ENCODE measurements at regions not wholly inside any gene's neighbourhood (a gene's known extent, or its start where the extent isn't known, plus 50 kb on each side); places are given as distances from the start of the nearest gene placed in this dataset.

DNA sequence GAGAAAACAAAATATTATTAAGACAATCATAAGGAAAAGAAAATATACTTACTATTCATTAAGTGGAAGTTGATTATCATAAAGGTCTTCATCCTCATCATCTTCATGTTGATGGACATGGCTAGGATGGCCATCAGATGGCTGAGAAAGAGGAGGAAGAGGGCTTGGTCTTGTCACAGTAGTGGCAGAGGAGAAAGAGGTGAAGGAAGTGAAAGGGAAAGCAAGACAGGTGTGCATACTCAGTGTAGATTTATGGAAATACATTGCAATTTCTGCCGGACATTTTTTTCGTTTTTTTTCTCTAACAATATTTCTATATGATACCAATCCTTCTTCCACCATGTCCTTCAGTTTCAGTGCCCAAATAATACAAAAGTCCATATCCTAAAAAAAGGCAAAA, 1409.8 kb downstream of the PCDH7 start:
- no peaks in the 10 kb centered on the region for H3K27me3 ChIP-seq (ENCODE audit: control insufficient read depth, insufficient read depth, low read length)
- H3K27ac ChIP-seq (ENCODE audit: low read length) = no peak overlapping the region
- Mint-ChIP-seq H3K4me1 (no peaks in the 10 kb centered on the region), H3K4me3 (no peak overlapping the region), H3K9me3 (peaks cover 9 to 12% of the 10 kb centered on the region in 2 donors), H3K36me3 (peaks cover 9% of the 10 kb centered on the region), H3K27me3 (ENCODE audit: low read depth in 2 of 2) (no peaks in the 10 kb centered on the region), H3K27ac (no peak overlapping the region)
- intact Hi-C loops (cut with micrococcal nuclease) = no loop called here
- no peaks in the 10 kb centered on the region for H3K36me3 ChIP-seq (ENCODE audit: control insufficient read depth, insufficient read depth, low read length)
- H3K4me1 ChIP-seq (ENCODE audit: control insufficient read depth, insufficient read depth, low read length) = no peaks in the 10 kb centered on the region
- H3K4me3 ChIP-seq (ENCODE audit: low read length) = no peak overlapping the region
- TF ChIP-seq, protein P1, sequence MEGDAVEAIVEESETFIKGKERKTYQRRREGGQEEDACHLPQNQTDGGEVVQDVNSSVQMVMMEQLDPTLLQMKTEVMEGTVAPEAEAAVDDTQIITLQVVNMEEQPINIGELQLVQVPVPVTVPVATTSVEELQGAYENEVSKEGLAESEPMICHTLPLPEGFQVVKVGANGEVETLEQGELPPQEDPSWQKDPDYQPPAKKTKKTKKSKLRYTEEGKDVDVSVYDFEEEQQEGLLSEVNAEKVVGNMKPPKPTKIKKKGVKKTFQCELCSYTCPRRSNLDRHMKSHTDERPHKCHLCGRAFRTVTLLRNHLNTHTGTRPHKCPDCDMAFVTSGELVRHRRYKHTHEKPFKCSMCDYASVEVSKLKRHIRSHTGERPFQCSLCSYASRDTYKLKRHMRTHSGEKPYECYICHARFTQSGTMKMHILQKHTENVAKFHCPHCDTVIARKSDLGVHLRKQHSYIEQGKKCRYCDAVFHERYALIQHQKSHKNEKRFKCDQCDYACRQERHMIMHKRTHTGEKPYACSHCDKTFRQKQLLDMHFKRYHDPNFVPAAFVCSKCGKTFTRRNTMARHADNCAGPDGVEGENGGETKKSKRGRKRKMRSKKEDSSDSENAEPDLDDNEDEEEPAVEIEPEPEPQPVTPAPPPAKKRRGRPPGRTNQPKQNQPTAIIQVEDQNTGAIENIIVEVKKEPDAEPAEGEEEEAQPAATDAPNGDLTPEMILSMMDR (IDR thresholded peaks at IDR 0.05) = no peak
- no peak for ATAC-seq
- WGBS (ENCODE audit: insufficient coverage) = 90% methylated on average over 2 of the region's 2 CpGs
- DNase-seq = no peak
- no peaks in the 10 kb centered on the region for H3K9me3 ChIP-seq (ENCODE audit: control insufficient read depth, insufficient read depth, low read length)

DNA sequence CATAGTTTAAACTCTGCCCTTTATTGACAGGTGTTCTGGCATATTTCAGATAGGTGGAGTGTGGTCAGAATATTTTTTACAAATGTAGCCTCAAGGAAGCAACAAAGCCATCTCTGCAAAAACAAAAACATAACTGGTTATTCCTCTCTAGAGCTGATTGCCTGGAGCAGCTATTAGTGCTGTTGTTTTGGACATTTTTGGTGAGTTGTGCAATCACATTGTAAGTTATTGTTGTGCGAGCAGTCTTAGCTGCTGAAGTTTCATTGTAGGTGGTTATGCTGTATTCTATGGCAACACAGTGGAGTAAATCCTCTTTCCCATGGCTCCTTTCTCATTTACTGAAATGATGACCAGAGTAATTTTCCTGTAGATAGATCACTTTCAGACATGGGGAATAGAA, 1413.0 kb downstream of the PCDH7 start:
- Mint-ChIP-seq H3K27ac (no peak overlapping the region), H3K36me3 (peaks cover 3% of the 10 kb centered on the region), H3K4me1 (no peaks in the 10 kb centered on the region), H3K4me3 (no peak overlapping the region), H3K27me3 (ENCODE audit: low read depth in 2 of 2) (no peaks in the 10 kb centered on the region), H3K9me3 (peaks cover 11 to 19% of the 10 kb centered on the region in 2 donors)
- intact Hi-C loops (cut with micrococcal nuclease) = no loop called here
- WGBS (ENCODE audit: insufficient coverage) = 89% methylated on average over 1 of the region's 1 CpG
- Histone ChIP-seq H3K27me3 (ENCODE audit: control insufficient read depth, insufficient read depth, low read length) (no peaks in the 10 kb centered on the region), H3K4me3 (ENCODE audit: low read length) (no peak overlapping the region), H3K9me3 (ENCODE audit: control insufficient read depth, insufficient read depth, low read length) (no peaks in the 10 kb centered on the region), H3K4me1 (ENCODE audit: control insufficient read depth, insufficient read depth, low read length) (no peaks in the 10 kb centered on the region), H3K36me3 (ENCODE audit: control insufficient read depth, insufficient read depth, low read length) (no peaks in the 10 kb centered on the region), H3K27ac (ENCODE audit: low read length) (no peak overlapping the region)
- DNase-seq = no peak
- no peak for ATAC-seq
- TF ChIP-seq, protein P1 (IDR thresholded peaks at IDR 0.05) = no peak

DNA sequence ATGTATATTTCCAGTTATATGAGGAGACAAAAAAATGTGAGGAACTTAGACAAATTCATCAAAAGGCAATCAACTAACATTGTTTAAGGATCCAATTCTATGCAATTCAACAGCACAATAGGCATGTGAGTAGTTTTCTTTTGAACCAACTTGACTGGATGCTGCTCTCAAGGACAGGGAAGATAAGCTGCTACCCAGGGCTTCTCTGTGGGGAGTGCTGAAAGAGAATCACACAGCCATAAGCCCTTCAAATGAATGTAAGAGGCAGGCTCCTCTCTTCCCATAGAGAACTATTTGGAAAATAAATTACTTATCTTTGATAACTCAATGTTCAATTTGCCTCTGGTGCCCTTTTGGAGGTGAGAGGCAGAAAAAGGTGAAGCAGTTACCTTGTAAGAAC, 1413.6 kb downstream of the PCDH7 start:
- no peaks in the 10 kb centered on the region for H3K27me3 ChIP-seq (ENCODE audit: control insufficient read depth, insufficient read depth, low read length)
- ATAC-seq (no peak), DNase-seq (no peak)
- H3K36me3 ChIP-seq (ENCODE audit: control insufficient read depth, insufficient read depth, low read length) = no peaks in the 10 kb centered on the region
- intact Hi-C loops (cut with micrococcal nuclease) = no loop called here
- H3K36me3 Mint-ChIP-seq = no peaks in the 10 kb centered on the region
- TF ChIP-seq, protein P1 (IDR thresholded peaks at IDR 0.05) = no peak
- no peaks in the 10 kb centered on the region for H3K9me3 ChIP-seq (ENCODE audit: control insufficient read depth, insufficient read depth, low read length)
- no peaks in the 10 kb centered on the region for H3K4me1 ChIP-seq (ENCODE audit: control insufficient read depth, insufficient read depth, low read length)
- no peak overlapping the region for H3K27ac Mint-ChIP-seq
- no peaks in the 10 kb centered on the region for H3K4me1 Mint-ChIP-seq
- H3K9me3 Mint-ChIP-seq = peaks cover 12 to 19% of the 10 kb centered on the region in 2 donors
- H3K27ac ChIP-seq (ENCODE audit: low read length) = no peak overlapping the region
- no peaks in the 10 kb centered on the region for H3K27me3 Mint-ChIP-seq (ENCODE audit: low read depth in 2 of 2)
- H3K4me3 ChIP-seq (ENCODE audit: low read length) = no peak overlapping the region
- no peak overlapping the region for H3K4me3 Mint-ChIP-seq

DNA sequence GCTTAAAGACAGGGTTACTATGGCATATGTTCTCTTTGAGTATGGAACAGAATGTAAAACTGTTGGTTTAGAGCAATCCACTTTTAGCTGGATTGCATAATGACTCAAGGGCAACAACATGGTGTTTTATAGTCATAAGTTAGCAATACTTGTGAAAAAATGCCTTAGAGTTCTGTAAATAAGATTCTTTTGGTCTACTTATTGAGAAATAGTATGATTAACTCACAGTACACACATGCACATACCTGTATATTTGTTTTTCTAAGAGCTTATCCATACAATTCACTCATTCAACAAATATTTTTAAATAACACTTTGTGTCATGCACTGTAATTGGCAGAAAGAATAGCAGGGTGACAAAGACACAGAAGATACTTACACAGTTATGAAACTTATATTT, 1415.5 kb downstream of the PCDH7 start:
- H3K4me1 Mint-ChIP-seq = no peaks in the 10 kb centered on the region
- Histone ChIP-seq H3K4me1 (ENCODE audit: control insufficient read depth, insufficient read depth, low read length) (no peaks in the 10 kb centered on the region), H3K9me3 (ENCODE audit: control insufficient read depth, insufficient read depth, low read length) (peaks cover 2% of the 10 kb centered on the region), H3K27me3 (ENCODE audit: control insufficient read depth, insufficient read depth, low read length) (no peaks in the 10 kb centered on the region), H3K27ac (ENCODE audit: low read length) (no peak overlapping the region), H3K4me3 (ENCODE audit: low read length) (no peak overlapping the region), H3K36me3 (ENCODE audit: control insufficient read depth, insufficient read depth, low read length) (no peaks in the 10 kb centered on the region)
- TF ChIP-seq, protein P1 (IDR thresholded peaks at IDR 0.05) = no peak
- ATAC-seq (no peak), DNase-seq (no peak)
- no peak overlapping the region for H3K4me3 Mint-ChIP-seq
- intact Hi-C loops (cut with micrococcal nuclease) = no loop called here
- no peak overlapping the region for H3K27ac Mint-ChIP-seq
- H3K36me3 Mint-ChIP-seq = no peaks in the 10 kb centered on the region
- no peaks in the 10 kb centered on the region for H3K27me3 Mint-ChIP-seq (ENCODE audit: low read depth in 2 of 2)
- peaks cover 12 to 13% of the 10 kb centered on the region in 2 donors for H3K9me3 Mint-ChIP-seq

Measured in natural killer cell (primary cell).